ENCODE measurements at regions not wholly inside any gene's neighbourhood (a gene's known extent, or its start where the extent isn't known, plus 50 kb on each side); places are given as distances from the start of the nearest gene placed in this dataset.
"Not testable (repeated sequence)": the region's sequence is repeated elsewhere in the genome, so short reads cannot be mapped to it uniquely, and the experiment has no call there.

DNA sequence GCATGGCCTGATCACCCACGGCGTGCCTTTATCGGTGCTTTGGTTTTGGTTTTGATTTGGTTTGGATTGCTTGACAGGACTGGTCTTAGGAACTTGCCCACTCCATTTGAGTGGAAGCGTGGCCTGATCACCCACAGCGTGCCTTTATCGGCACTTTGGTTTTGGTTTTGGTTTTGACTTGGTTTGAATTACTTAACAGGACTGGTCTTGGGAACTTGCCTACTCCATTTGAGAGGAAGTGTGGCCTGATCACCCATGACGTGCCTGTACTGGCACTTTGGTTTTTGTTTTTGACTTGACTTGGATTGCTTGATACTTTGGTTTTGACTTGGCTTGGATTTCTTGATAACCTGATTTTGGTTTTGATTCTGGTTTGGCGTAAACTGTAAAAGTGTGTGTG lies 115.5 kb upstream of the PGR start:
- not testable (repeated sequence) for H3K14ac ChIP-seq (ENCODE audit: low read length in 2 of 2); H2BK120ac ChIP-seq (ENCODE audit: low read depth, low read length); H4K91ac ChIP-seq (ENCODE audit: low read length); DNase-seq; H3K27ac ChIP-seq (ENCODE audit: low read length, poor library complexity, severe bottlenecking); H3K23ac ChIP-seq (ENCODE audit: low read length in 2 of 2); H3K27me3 ChIP-seq (ENCODE audit: control insufficient read depth in 1 of 2, insufficient read depth in 1 of 2, low read length in 2 of 2); H3K79me1 ChIP-seq (replicated peaks; ENCODE audit: low read length, poor library complexity, severe bottlenecking); H3K4me3 ChIP-seq (ENCODE audit: insufficient read depth in 1 of 2, low read depth in 1 of 2, low read length in 2 of 2); H2AK5ac ChIP-seq (ENCODE audit: low read length, severe bottlenecking); H2BK5ac ChIP-seq (ENCODE audit: low read depth, low read length, poor library complexity, severe bottlenecking); H3K4ac ChIP-seq (ENCODE audit: low read depth in 1 of 2, low read length in 2 of 2); H3K9ac ChIP-seq (ENCODE audit: low read length); H3K4me1 ChIP-seq (ENCODE audit: control insufficient read depth, insufficient read depth, low read depth, low read length); H3K18ac ChIP-seq (ENCODE audit: low read depth in 1 of 2, low read length in 2 of 2); H2BK12ac ChIP-seq (ENCODE audit: low read length in 2 of 2); H2BK15ac ChIP-seq (ENCODE audit: low read depth, poor library complexity, severe bottlenecking); H4K8ac ChIP-seq (ENCODE audit: low read length); H3K4me2 ChIP-seq (ENCODE audit: low read length, poor library complexity, severe bottlenecking); H3K36me3 ChIP-seq (ENCODE audit: control insufficient read depth in 1 of 2, insufficient read depth in 2 of 2, low read depth in 1 of 2, low read length in 2 of 2); H2AFZ ChIP-seq (ENCODE audit: low read depth, low read length); H3K9me3 ChIP-seq (ENCODE audit: control insufficient read depth, low read length)
- whole genome bisulfite sequencing = 86% methylated on average over 8 of the region's 8 CpGs

- Histone ChIP-seq H3K36me3 (ENCODE audit: control insufficient read depth in 1 of 2, insufficient read depth in 2 of 2, low read depth in 1 of 2, low read length in 2 of 2) (no peaks in the 10 kb centered on the region), H3K79me1 (replicated peaks; ENCODE audit: low read length, poor library complexity, severe bottlenecking) (no peaks in the 10 kb centered on the region), H3K4me2 (ENCODE audit: low read length, poor library complexity, severe bottlenecking) (no peak overlapping the region), H2BK120ac (ENCODE audit: low read depth, low read length) (no peak overlapping the region), H3K4me3 (ENCODE audit: insufficient read depth in 1 of 2, low read depth in 1 of 2, low read length in 2 of 2) (no peak overlapping the region), H2BK5ac (ENCODE audit: low read depth, low read length, poor library complexity, severe bottlenecking) (no peak overlapping the region), H3K23ac (ENCODE audit: low read length in 2 of 2) (no peak overlapping the region), H4K8ac (ENCODE audit: low read length) (no peak overlapping the region), H3K4ac (ENCODE audit: low read depth in 1 of 2, low read length in 2 of 2) (no peak overlapping the region), H2BK15ac (ENCODE audit: low read depth, poor library complexity, severe bottlenecking) (no peak overlapping the region), H3K27me3 (ENCODE audit: control insufficient read depth in 1 of 2, insufficient read depth in 1 of 2, low read length in 2 of 2) (no peaks in the 10 kb centered on the region), H3K9ac (ENCODE audit: low read length) (no peak overlapping the region), H3K9me3 (ENCODE audit: control insufficient read depth, low read length) (no peaks in the 10 kb centered on the region), H2AK5ac (ENCODE audit: low read length, severe bottlenecking) (no peak overlapping the region), H3K14ac (ENCODE audit: low read length in 2 of 2) (no peak overlapping the region), H2AFZ (ENCODE audit: low read depth, low read length) (no peak overlapping the region), H4K91ac (ENCODE audit: low read length) (no peak overlapping the region), H3K27ac (ENCODE audit: low read length, poor library complexity, severe bottlenecking) (no peak overlapping the region), H3K4me1 (ENCODE audit: control insufficient read depth, insufficient read depth, low read depth, low read length) (no peaks in the 10 kb centered on the region), H3K18ac (ENCODE audit: low read depth in 1 of 2, low read length in 2 of 2) (no peak overlapping the region), H2BK12ac (ENCODE audit: low read length in 2 of 2) (no peak overlapping the region)
- 94% methylated on average over 15 of the region's 19 CpGs for WGBS
- DNase-seq = no peak
Observed at GRCh38 chr11:101241160-101241795, 111.7 kb upstream of the PGR start.

GRCh38 chr11:101231207-101231834 lies 101.7 kb upstream of the PGR start:
- H3K14ac ChIP-seq (ENCODE audit: low read length in 2 of 2); DNase-seq; H3K79me1 ChIP-seq (replicated peaks; ENCODE audit: low read length, poor library complexity, severe bottlenecking); H2BK15ac ChIP-seq (ENCODE audit: low read depth, poor library complexity, severe bottlenecking); H2BK12ac ChIP-seq (ENCODE audit: low read length in 2 of 2); H2BK5ac ChIP-seq (ENCODE audit: low read depth, low read length, poor library complexity, severe bottlenecking); H3K4me1 ChIP-seq (ENCODE audit: control insufficient read depth, insufficient read depth, low read depth, low read length); H3K36me3 ChIP-seq (ENCODE audit: control insufficient read depth in 1 of 2, insufficient read depth in 2 of 2, low read depth in 1 of 2, low read length in 2 of 2); H2BK120ac ChIP-seq (ENCODE audit: low read depth, low read length); H3K4me2 ChIP-seq (ENCODE audit: low read length, poor library complexity, severe bottlenecking); H3K4me3 ChIP-seq (ENCODE audit: insufficient read depth in 1 of 2, low read depth in 1 of 2, low read length in 2 of 2); H3K4ac ChIP-seq (ENCODE audit: low read depth in 1 of 2, low read length in 2 of 2); H3K27ac ChIP-seq (ENCODE audit: low read length, poor library complexity, severe bottlenecking); H2AK5ac ChIP-seq (ENCODE audit: low read length, severe bottlenecking); H3K9ac ChIP-seq (ENCODE audit: low read length); H3K9me3 ChIP-seq (ENCODE audit: control insufficient read depth, low read length); H3K18ac ChIP-seq (ENCODE audit: low read depth in 1 of 2, low read length in 2 of 2); H3K27me3 ChIP-seq (ENCODE audit: control insufficient read depth in 1 of 2, insufficient read depth in 1 of 2, low read length in 2 of 2); H3K23ac ChIP-seq (ENCODE audit: low read length in 2 of 2); H4K91ac ChIP-seq (ENCODE audit: low read length); H2AFZ ChIP-seq (ENCODE audit: low read depth, low read length); H4K8ac ChIP-seq (ENCODE audit: low read length): not testable (repeated sequence)
- WGBS = 79% methylated on average over 12 of the region's 16 CpGs

DNA sequence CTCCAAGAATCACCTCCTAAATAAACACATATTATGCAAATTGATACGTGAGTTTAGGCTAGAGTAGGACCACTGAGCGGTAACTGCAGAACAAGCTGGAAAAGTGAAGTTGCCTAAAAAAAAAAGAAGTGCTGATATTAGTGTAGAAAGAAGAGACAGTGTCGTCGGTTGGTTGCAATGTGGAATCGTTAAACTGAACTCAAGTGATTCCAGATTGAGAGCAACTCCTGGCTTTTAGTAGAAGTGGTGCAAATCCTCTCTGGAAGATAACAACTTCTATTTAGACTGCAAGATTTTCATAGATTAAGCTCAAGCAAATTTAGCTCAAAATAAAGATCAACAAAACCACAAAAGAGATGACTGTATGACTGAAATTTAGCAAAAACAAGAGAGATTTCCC lies 97.0 kb upstream of the PGR start:
- H3K36me3 ChIP-seq (ENCODE audit: control insufficient read depth in 1 of 2, insufficient read depth in 2 of 2, low read depth in 1 of 2, low read length in 2 of 2) = no peaks in the 10 kb centered on the region
- no peak overlapping the region for H2BK5ac ChIP-seq (ENCODE audit: low read depth, low read length, poor library complexity, severe bottlenecking)
- DNase-seq = no peak
- no peak overlapping the region for H2BK120ac ChIP-seq (ENCODE audit: low read depth, low read length)
- H2BK15ac ChIP-seq (ENCODE audit: low read depth, poor library complexity, severe bottlenecking) = no peak overlapping the region
- H3K4ac ChIP-seq (ENCODE audit: low read depth in 1 of 2, low read length in 2 of 2) = no peak overlapping the region
- no peak overlapping the region for H2BK12ac ChIP-seq (ENCODE audit: low read length in 2 of 2)
- H3K27ac ChIP-seq (ENCODE audit: low read length, poor library complexity, severe bottlenecking) = no peak overlapping the region
- H3K4me1 ChIP-seq (ENCODE audit: control insufficient read depth, insufficient read depth, low read depth, low read length) = no peaks in the 10 kb centered on the region
- no peak overlapping the region for H4K91ac ChIP-seq (ENCODE audit: low read length)
- peaks cover 19% of the 10 kb centered on the region for H3K9me3 ChIP-seq (ENCODE audit: control insufficient read depth, low read length)
- H3K18ac ChIP-seq (ENCODE audit: low read depth in 1 of 2, low read length in 2 of 2) = no peak overlapping the region
- H4K8ac ChIP-seq (ENCODE audit: low read length) = no peak overlapping the region
- WGBS = 85% methylated on average over 5 of the region's 5 CpGs
- H3K4me3 ChIP-seq (ENCODE audit: insufficient read depth in 1 of 2, low read depth in 1 of 2, low read length in 2 of 2) = no peak overlapping the region
- no peak overlapping the region for H3K9ac ChIP-seq (ENCODE audit: low read length)
- no peak overlapping the region for H2AFZ ChIP-seq (ENCODE audit: low read depth, low read length)
- no peaks in the 10 kb centered on the region for H3K79me1 ChIP-seq (replicated peaks; ENCODE audit: low read length, poor library complexity, severe bottlenecking)
- H2AK5ac ChIP-seq (ENCODE audit: low read length, severe bottlenecking) = no peak overlapping the region
- no peak overlapping the region for H3K23ac ChIP-seq (ENCODE audit: low read length in 2 of 2)
- H3K4me2 ChIP-seq (ENCODE audit: low read length, poor library complexity, severe bottlenecking) = no peak overlapping the region
- H3K27me3 ChIP-seq (ENCODE audit: control insufficient read depth in 1 of 2, insufficient read depth in 1 of 2, low read length in 2 of 2) = no peaks in the 10 kb centered on the region
- no peak overlapping the region for H3K14ac ChIP-seq (ENCODE audit: low read length in 2 of 2)

All from mesenchymal stem cell (in vitro differentiated cells and primary cell).